DND-41 (cell line): ENCODE measurements at regions not wholly inside any gene's neighbourhood (a gene's known extent, or its start where the extent isn't known, plus 50 kb on each side); places are given as distances from the start of the nearest gene placed in this dataset.

Source experiments
- ATAC-seq: fragments of 200-7000 bp; cut with Tn5 transposase; 3 replicates; pipeline ENCODE4 v1.9.1; 2021; ENCODE audit warnings: low read depth; ENCODE audit not compliant: insufficient read depth
- DNase-seq: peaks from one replicate; pipeline ENCODE4 v3.0.0-alpha.2; 2020
- H2AFZ ChIP-seq: 2 replicates; pipeline ENCODE4 v1.6.0; 2012; ENCODE audit warnings: low read depth, low read length
- H3K27ac ChIP-seq: 2 replicates; pipeline ENCODE4 v1.5.1; 2012; ENCODE audit warnings: low read length, inconsistent platforms
- H3K27me3 ChIP-seq: fragments of 200-600 bp; sonication (generic); 2 replicates; pipeline ENCODE4 v1.6.0; 2012; ENCODE audit warnings: low read length, mild to moderate bottlenecking, inconsistent platforms; ENCODE audit not compliant: insufficient read depth, poor library complexity
- H3K36me3 ChIP-seq: 2 replicates; pipeline ENCODE4 v1.5.1; 2012; ENCODE audit warnings: low read length, inconsistent platforms; ENCODE audit not compliant: insufficient read depth
- H3K4me1 ChIP-seq: 2 replicates; pipeline ENCODE4 v1.5.1; 2012; ENCODE audit warnings: mild to moderate bottlenecking, low read length; ENCODE audit not compliant: insufficient read depth
- H3K4me2 ChIP-seq: 2 replicates; pipeline ENCODE4 v1.6.0; 2012; ENCODE audit warnings: mild to moderate bottlenecking, moderate library complexity, low read length, inconsistent platforms; ENCODE audit not compliant: insufficient read depth
- H3K4me3 ChIP-seq, 2 experiments: fragments of 200-600 bp in 1 of 2; shearing (Covaris generic) in 1 of 2; 2 replicates each; pipeline ENCODE4 v1.5.1; 2012 to 2016; ENCODE audit warnings: inconsistent platforms in 2 of 2, low read length in 2 of 2, mild to moderate bottlenecking in 2 of 2, low read depth in 1 of 2, moderate library complexity in 1 of 2
- H3K79me2 ChIP-seq: 2 replicates; pipeline ENCODE4 v1.6.0; 2012; ENCODE audit warnings: low read length, inconsistent platforms; ENCODE audit not compliant: insufficient read depth
- H3K9ac ChIP-seq: 2 replicates; pipeline ENCODE4 v1.6.0; 2012; ENCODE audit warnings: low read depth, mild to moderate bottlenecking, inconsistent platforms, low read length, moderate library complexity
- H3K9me3 ChIP-seq: 2 replicates; pipeline ENCODE4 v1.5.1; 2012; ENCODE audit warnings: low read length, moderate library complexity, mild to moderate bottlenecking, inconsistent platforms; ENCODE audit not compliant: insufficient read depth, severe bottlenecking
- H4K20me1 ChIP-seq: 2 replicates; pipeline ENCODE4 v1.6.0; 2012; ENCODE audit warnings: low read length; ENCODE audit not compliant: insufficient read depth
- EZH2 ChIP-seq: IDR thresholded peaks from 3 replicates; pipeline ENCODE4 v1.6.1; 2012; ENCODE audit warnings: borderline replicate concordance, low read depth, mild to moderate bottlenecking, moderate library complexity, low read length, inconsistent platforms; ENCODE audit not compliant: severe bottlenecking
- TF ChIP-seq, protein P1 (sequence below): IDR thresholded peaks from 2 replicates; pipeline ENCODE4 v1.5.1; 2012; ENCODE audit warnings: borderline replicate concordance, low read length, moderate library complexity, mild to moderate bottlenecking; ENCODE audit not compliant: poor library complexity, severe bottlenecking; ENCODE audit errors: extremely low read depth

DNA sequence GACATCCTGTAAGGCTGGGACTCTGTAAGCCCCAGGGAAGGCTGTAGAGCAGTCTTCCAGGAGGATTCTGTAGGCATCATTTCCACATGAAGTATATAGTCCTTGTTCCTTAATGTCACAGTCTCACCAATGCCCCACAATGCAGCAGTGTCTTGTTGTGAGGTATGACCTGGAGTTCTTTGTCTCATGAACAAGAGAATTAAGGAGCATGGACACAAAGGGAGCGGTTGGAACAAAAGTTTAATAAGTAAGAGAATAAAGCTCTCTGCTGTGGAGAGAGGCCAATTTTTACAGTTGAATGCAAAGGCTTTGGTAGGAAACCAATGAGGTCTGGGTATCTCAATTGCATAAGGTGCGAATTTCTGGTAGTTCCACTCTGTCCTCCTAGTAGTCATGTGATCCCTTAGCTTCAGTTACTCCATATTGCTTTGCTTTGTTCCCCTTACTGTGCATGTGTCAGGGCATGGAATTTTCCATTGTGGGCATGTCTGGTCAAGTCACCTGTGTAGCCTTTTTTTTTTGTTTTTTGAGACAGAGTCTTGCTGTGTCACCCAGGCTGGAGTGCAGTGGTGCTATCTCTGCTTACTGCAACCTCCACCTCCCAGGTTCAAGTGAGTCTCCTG lies 124.3 kb upstream of the TMTC4 start:
- H3K27ac ChIP-seq: no peak overlapping the region
- no peak for TF ChIP-seq EZH2
- TF ChIP-seq, protein P1, sequence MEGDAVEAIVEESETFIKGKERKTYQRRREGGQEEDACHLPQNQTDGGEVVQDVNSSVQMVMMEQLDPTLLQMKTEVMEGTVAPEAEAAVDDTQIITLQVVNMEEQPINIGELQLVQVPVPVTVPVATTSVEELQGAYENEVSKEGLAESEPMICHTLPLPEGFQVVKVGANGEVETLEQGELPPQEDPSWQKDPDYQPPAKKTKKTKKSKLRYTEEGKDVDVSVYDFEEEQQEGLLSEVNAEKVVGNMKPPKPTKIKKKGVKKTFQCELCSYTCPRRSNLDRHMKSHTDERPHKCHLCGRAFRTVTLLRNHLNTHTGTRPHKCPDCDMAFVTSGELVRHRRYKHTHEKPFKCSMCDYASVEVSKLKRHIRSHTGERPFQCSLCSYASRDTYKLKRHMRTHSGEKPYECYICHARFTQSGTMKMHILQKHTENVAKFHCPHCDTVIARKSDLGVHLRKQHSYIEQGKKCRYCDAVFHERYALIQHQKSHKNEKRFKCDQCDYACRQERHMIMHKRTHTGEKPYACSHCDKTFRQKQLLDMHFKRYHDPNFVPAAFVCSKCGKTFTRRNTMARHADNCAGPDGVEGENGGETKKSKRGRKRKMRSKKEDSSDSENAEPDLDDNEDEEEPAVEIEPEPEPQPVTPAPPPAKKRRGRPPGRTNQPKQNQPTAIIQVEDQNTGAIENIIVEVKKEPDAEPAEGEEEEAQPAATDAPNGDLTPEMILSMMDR: no peak
- DNase-seq (no peak), ATAC-seq (no peak)
- H3K27me3 ChIP-seq: no peaks in the 10 kb centered on the region
- H2AFZ ChIP-seq: no peak overlapping the region
- no peak overlapping the region for H3K9ac ChIP-seq
- no peaks in the 10 kb centered on the region for H3K36me3 ChIP-seq
- H3K4me3 ChIP-seq: no peak overlapping the region
- H4K20me1 ChIP-seq: no peaks in the 10 kb centered on the region
- H3K4me1 ChIP-seq: no peaks in the 10 kb centered on the region
- no peak overlapping the region for H3K4me2 ChIP-seq
- no peaks in the 10 kb centered on the region for H3K79me2 ChIP-seq
- peaks cover 7% of the 10 kb centered on the region for H3K9me3 ChIP-seq

DNA sequence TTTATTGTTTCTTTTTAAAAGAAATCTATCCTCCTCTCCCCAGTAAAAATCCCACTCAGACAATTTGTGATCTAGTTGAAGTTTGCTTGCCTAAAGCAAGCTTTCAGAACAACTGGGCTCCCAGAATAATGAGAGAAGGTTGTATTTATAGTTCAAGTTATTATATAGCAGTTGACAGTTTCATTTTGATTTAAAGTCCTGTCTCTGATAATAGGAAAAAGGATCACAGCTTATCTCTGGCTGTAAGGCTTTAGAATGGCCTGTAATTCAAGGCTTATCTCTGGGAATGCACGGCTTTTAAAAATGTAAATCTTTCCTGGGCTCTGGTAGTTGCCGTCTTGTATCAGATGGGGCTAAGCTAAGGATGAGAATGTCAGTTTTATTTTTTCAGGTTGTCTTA lies 123.3 kb upstream of the TMTC4 start:
- Histone ChIP-seq H4K20me1 (no peaks in the 10 kb centered on the region), H3K4me1 (no peaks in the 10 kb centered on the region), H3K4me2 (no peak overlapping the region), H3K27me3 (no peaks in the 10 kb centered on the region), H3K79me2 (no peaks in the 10 kb centered on the region), H3K27ac (no peak overlapping the region), H3K9me3 (peaks cover 7% of the 10 kb centered on the region), H3K9ac (no peak overlapping the region), H3K4me3 (no peak overlapping the region), H3K36me3 (no peaks in the 10 kb centered on the region), H2AFZ (no peak overlapping the region)
- DNase-seq (no peak), ATAC-seq (no peak)
- no peak for TF ChIP-seq EZH2
- TF ChIP-seq, protein P1: no peak

DNA sequence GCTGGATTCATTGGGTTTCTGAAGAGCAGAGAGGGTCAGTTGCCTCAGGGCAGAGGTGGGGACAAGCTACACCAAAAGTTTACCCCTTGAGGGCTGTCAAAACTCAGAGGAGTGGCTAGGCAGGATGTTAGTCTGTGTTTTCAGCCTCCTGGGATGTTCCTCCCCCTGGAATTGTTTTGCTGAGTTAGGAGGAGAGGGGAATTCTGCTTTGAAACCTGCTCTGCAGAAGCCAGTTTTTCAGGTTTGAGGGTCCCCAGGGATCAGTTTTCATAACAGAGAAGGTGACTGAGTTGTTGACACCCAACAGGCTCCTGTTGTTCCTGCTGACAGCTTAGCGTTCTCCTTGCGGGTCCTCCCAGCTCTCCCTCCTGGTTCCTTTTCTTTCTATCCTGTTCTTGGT lies 121.9 kb upstream of the TMTC4 start:
- peaks cover 7% of the 10 kb centered on the region for H3K9me3 ChIP-seq
- no peak overlapping the region for H3K9ac ChIP-seq
- H3K4me3 ChIP-seq: no peak overlapping the region
- H3K27me3 ChIP-seq: no peaks in the 10 kb centered on the region
- no peaks in the 10 kb centered on the region for H3K79me2 ChIP-seq
- ATAC-seq: no peak
- no peaks in the 10 kb centered on the region for H3K36me3 ChIP-seq
- H2AFZ ChIP-seq: no peak overlapping the region
- no peak for TF ChIP-seq EZH2
- TF ChIP-seq, protein P1: no peak
- H3K4me2 ChIP-seq: no peak overlapping the region
- no peak for DNase-seq
- no peaks in the 10 kb centered on the region for H3K4me1 ChIP-seq
- H3K27ac ChIP-seq: no peak overlapping the region
- H4K20me1 ChIP-seq: no peaks in the 10 kb centered on the region

DNA sequence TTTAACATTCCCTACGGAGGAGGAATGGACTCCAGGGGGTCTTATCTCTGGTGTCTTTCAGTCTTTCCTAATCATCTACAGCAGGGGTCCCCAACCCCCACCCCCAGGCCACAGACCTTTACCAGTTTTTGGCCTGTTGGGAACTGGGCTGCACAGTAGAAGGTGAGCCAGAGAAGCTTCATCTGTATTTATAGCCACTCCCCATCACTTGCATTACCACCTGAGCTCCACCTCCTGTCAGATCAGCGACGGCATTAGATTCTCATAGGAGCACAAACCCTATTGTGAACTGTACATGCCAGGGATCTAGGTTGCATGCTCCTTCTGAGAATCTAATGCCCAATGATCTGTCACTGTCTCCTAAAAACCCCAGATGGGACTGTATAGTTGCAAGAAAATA lies 120.0 kb upstream of the TMTC4 start:
- Histone ChIP-seq H3K9ac (no peak overlapping the region), H2AFZ (no peak overlapping the region), H3K36me3 (no peaks in the 10 kb centered on the region), H3K27me3 (peaks cover 2% of the 10 kb centered on the region), H3K4me3 (no peak overlapping the region), H3K4me1 (no peaks in the 10 kb centered on the region), H3K4me2 (no peak overlapping the region), H3K27ac (no peak overlapping the region), H4K20me1 (no peaks in the 10 kb centered on the region), H3K9me3 (peaks cover 7% of the 10 kb centered on the region), H3K79me2 (no peaks in the 10 kb centered on the region)
- TF ChIP-seq EZH2: no peak
- TF ChIP-seq, protein P1: no peak
- ATAC-seq: no peak
- no peak for DNase-seq
